NT2/D1 (cell line): ENCODE measurements at regions not wholly inside any gene's neighbourhood (a gene's known extent, or its start where the extent isn't known, plus 50 kb on each side); places are given as distances from the start of the nearest gene placed in this dataset.

Experiments used
- SUZ12 ChIP-seq: IDR thresholded peaks from 2 replicates; pipeline ENCODE4 v1.6.1; 2011; ENCODE audit not compliant: insufficient read length, insufficient read depth; ENCODE audit errors: extremely low read depth
- YY1 ChIP-seq: IDR thresholded peaks from 2 replicates; pipeline ENCODE4 v1.6.1; 2011; ENCODE audit not compliant: insufficient read length, insufficient read depth

DNA sequence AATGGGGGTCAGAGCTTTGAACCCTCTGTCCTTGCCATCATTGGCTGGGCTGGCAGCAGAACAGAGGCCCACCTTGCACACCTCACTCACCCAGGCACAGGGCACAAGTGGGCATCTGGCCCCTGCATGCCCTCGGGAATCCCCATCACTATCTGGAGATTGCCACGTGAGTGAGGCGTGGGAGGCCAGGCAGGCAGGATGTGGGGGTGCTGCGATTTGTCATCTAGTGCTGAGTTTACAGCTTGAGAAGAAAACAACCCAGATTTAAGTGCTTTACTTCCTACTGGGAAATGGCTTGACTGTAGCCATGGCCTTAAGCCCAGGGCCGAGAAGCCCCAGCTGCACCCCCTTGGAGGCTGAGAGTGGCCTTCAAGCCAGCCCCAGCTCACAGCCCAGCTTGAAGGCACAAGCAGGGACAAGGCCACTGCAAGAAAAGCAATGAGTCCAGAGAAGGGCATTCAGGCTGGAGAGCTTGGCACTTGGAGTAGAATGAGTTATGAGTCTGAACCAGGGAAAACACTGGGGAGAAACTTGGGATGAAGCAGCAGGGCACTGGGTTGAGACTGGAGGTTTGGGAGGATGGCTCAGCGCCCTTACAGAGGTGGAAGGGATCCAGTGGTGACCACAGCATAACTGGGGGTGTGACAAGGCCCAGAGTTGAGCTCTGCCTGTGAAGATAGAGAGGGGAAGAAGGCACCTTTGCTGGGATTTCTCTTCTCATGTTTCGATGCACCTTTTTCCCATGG, 123.0 kb downstream of the CXCL12 start:
- TF ChIP-seq YY1 (no peak), SUZ12 (no peak)
